ENCODE measurements at regions not wholly inside any gene's neighbourhood (a gene's known extent, or its start where the extent isn't known, plus 50 kb on each side); places are given as distances from the start of the nearest gene placed in this dataset.
"Not testable (repeated sequence)": the region's sequence is repeated elsewhere in the genome, so short reads cannot be mapped to it uniquely, and the experiment has no call there.

DNA sequence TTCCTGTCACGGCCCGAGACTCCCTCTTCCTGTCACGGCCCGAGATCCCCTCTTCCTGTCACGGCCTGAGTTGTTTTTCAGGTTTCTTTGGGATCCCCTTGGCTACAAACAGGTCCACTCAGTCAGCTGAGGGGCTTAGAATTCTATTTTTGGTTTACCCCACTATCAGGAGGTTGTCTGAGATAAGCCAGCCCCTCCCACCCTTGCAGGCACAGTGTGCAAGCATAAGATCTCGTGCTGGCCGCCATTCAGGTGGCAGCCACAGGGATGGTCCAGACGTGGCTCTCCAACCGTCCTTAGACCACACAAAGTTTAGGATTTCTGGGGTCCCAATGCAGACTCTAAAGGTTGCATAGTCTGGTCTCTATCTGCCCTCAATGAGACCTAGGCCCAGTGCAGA is 186.0 kb upstream of the PLCXD1 start:
- H3K9me3 ChIP-seq (ENCODE audit: insufficient read depth, low read depth); H4K20me1 ChIP-seq (ENCODE audit: insufficient read depth); H2AFZ ChIP-seq; H3K9me2 ChIP-seq (ENCODE audit: insufficient read depth); H3K27me3 ChIP-seq (ENCODE audit: insufficient read depth, low read depth); CTCF ChIA-PET; H3K27ac ChIP-seq; POLR2A ChIA-PET (ENCODE audit: unreplicated experiment); intact Hi-C loops (cut with micrococcal nuclease; ENCODE audit: unreplicated experiment); BruUV-seq (replicated peaks); H3K4me1 ChIP-seq (replicated peaks; ENCODE audit: insufficient read depth); H3K36me3 ChIP-seq (ENCODE audit: low read depth); H3K4me2 ChIP-seq; H3K79me2 ChIP-seq (ENCODE audit: low read depth); H3K4me3 ChIP-seq; H3F3A ChIP-seq (ENCODE audit: insufficient read depth, low read depth): not testable (repeated sequence)
- DNase-seq, result peak in 1 of 2 experiments; percentile 11

Data from PC-9 (cell line).